ENCODE measurements at regions not wholly inside any gene's neighbourhood (a gene's known extent, or its start where the extent isn't known, plus 50 kb on each side); places are given as distances from the start of the nearest gene placed in this dataset.
"Not testable (repeated sequence)": the region's sequence is repeated elsewhere in the genome, so short reads cannot be mapped to it uniquely, and the experiment has no call there.

- DNase-seq, result no peak
These were observed 83.2 kb upstream of the CHST15 start for GRCh38 chr10:124176349-124177179.

- no peak for DNase-seq
These were observed 82.4 kb upstream of the CHST15 start for GRCh38 chr10:124175701-124176348.

GRCh38 chr10:124174673-124175645 lies 81.6 kb upstream of the CHST15 start:
- DNase-seq, result no peak

- no peak for DNase-seq
These were observed 80.7 kb upstream of the CHST15 start for GRCh38 chr10:124174071-124174566.

DNA sequence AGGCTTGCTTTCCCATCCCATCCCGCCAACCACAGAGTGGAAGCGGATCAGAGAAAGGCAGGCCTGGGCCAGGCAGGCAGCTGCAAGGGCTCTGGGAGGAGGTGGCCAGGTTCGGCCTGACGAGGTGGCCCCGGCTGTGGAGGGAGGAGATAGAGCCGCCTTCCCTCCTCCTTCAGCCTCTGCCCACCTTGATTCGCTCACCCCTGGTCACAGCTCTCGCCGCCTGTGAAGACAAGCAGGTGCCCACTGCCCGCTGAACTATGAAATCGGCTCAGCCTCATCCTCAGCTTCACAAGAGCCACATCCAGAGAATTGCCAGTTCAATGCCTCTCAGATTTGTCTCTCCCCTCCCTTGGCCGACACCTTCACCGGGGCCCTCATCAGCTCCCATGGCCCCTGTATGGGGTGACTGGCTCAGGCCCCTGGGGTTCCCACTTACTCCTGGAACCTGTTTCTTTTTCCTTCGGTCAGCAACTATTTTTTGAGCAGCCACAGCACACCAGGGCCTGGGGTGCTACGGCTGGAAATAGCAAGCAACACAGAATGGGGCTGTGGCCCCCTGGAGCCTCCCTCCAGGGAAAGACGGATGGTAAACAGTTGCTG lies 80.0 kb upstream of the CHST15 start:
- no peak for DNase-seq

GRCh38 chr10:124172181-124172916 lies 79.0 kb upstream of the CHST15 start:
- no peak for DNase-seq

GRCh38 chr10:124171561-124171960 lies 78.2 kb upstream of the CHST15 start:
- no peak for DNase-seq

- DNase-seq, result no peak
These were observed 77.2 kb upstream of the CHST15 start for GRCh38 chr10:124170631-124171030.

GRCh38 chr10:124168991-124169802 lies 75.8 kb upstream of the CHST15 start:
- no peak for DNase-seq

GRCh38 chr10:124168581-124168980 lies 75.2 kb upstream of the CHST15 start:
- DNase-seq, result no peak

DNA sequence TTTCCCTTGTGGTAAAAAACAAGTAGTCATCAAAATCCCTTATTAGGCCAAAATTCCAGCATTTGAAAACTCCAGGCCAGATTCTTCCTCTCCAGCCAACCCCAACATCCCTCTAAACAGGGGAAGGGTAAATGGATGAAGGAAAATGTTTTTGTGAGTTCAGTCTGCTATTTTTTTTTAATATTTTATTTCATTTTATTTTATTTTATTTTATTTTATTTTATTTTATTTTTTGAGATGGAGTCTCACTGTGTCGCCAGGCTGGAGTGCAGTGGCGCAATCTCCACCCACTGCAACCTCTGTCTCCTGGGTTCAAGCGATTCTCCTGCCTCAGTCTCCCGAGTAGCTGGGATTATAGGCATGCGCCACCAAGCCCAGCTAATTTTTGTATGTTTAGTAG lies 74.5 kb upstream of the CHST15 start:
- DNase-seq, result not testable (repeated sequence)

GRCh38 chr10:124166431-124167125 lies 73.2 kb upstream of the CHST15 start:
- DNase-seq, result no peak

- no peak for DNase-seq
These were observed 72.4 kb upstream of the CHST15 start for GRCh38 chr10:124165827-124166226.

GRCh38 chr10:124165311-124165710 lies 71.9 kb upstream of the CHST15 start:
- DNase-seq, result no peak

- no peak for DNase-seq
These were observed 70.9 kb upstream of the CHST15 start for GRCh38 chr10:124164264-124164663.

DNA sequence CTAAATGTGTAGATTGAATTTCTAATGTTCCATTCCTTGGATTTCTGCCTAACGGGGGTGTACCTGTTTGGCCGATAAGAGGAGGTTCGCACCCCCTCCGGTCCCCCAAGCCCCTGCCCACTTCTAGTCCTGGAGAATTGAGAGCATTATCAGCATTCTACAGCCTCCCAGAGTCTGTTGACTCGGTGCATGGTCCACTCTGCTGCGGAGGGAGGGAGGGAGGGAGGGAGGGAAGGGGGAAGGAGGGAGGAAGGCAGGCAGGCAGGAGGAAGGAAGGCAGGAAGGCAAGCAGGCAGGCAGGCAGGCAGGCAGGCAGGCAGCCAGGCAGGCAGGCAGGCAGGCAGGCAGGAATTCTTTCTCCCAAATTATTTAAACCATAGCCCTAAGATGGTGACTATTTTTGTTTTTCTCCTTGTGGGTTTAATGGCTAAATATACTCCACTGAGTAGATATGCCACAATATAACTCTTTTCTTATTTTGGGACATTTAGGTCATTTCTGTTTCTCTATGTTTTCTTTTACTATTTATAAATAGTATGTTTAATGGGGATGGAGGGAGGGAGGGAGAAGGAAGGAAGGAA lies 69.5 kb upstream of the CHST15 start:
- DNase-seq, result no peak

GRCh38 chr10:124162136-124162535 lies 68.7 kb upstream of the CHST15 start:
- no peak for DNase-seq

DNA sequence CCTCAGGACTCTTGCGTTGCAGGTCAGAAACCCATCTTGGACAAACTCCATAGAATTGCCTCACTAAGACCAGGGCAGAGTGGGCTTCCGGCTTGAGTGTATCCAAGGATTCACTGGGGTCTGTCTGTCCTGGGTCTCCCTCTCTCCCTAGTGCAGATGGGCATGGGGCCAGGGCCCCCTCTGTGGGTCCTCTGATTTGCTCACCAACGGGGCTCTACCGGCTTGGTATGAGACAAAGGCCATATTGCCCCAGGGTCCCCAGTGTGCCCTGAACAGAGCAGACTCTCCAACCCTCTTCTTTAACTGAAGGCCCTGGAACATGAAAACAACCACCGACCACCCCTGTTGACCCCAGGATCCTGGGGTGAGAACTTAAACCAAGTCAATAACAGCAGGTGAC lies 68.2 kb upstream of the CHST15 start:
- no peak for DNase-seq

- no peak for DNase-seq
These were observed 67.7 kb upstream of the CHST15 start for GRCh38 chr10:124160943-124161582.
